Fibroblast of skin of right biceps (primary cell): ENCODE measurements at regions not wholly inside any gene's neighbourhood (a gene's known extent, or its start where the extent isn't known, plus 50 kb on each side); places are given as distances from the start of the nearest gene placed in this dataset.
A peak's percentile ranks its signal among the peaks of the same experiment; 100 is the strongest.
"Not testable (repeated sequence)": the region's sequence is repeated elsewhere in the genome, so short reads cannot be mapped to it uniquely, and the experiment has no call there.

Source experiments
- DNase-seq: peaks from one replicate; pipeline ENCODE4 v3.0.0-alpha.2; 2013

GRCh38 chr4:72666910-72667309 is 97.9 kb upstream of the ADAMTS3 start:
- no peak for DNase-seq

DNA sequence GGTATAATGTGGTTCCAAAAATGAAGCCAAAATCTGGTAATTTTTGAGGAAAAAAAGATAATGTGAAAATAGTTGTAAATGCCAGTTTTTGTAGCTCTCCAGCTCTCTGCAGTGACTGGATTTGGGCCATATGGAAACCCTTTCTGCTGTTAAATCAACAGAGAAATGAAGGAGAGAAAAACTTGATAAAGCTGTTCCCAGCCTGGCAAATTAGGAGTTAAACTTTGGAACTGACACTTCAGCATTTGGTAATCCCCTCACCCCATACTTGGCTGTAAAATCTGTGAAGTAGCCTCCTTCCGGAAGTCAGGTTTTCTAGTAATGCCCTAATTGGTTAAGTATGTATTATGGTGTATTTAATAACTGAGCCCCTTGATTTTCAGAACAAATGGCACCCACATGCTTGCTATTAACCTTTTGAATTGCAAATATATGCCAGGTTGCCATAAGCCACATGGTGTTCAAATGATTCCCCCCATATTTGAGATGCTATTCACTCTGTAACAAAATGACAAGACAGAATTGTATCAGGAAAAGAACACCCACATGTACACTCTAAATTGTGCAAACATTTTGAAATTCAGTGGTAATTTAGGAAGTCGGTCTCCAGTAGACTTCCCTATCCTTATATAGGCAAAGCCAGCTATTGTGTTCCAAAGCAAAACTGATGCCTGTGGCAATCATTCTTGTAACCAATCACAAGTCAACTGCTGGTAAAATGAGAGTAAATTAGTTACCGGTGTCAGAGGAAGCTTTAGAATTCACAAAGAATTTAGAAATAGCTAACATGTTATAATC is 96.3 kb upstream of the ADAMTS3 start:
- no peak for DNase-seq

GRCh38 chr4:72663828-72664227 is 94.8 kb upstream of the ADAMTS3 start:
- no peak for DNase-seq

DNA sequence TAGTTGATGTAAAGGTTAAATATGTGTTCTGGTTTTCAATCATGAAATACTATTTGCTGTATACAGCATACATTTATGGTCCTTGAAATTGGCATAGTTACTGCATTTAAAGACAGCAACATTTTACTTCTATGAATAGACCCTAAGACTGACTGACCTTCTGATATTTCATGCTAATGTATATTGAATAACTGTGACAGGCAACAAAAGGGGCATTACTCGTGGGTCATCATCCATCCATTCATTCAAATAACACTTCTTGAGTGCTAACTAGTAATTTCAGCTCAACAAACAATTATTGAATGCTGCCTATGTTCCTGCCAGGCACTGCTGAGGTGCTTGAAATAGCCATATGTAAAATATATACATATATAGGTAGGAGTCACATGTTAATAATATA is 92.8 kb upstream of the ADAMTS3 start:
- DNase-seq = no peak

DNA sequence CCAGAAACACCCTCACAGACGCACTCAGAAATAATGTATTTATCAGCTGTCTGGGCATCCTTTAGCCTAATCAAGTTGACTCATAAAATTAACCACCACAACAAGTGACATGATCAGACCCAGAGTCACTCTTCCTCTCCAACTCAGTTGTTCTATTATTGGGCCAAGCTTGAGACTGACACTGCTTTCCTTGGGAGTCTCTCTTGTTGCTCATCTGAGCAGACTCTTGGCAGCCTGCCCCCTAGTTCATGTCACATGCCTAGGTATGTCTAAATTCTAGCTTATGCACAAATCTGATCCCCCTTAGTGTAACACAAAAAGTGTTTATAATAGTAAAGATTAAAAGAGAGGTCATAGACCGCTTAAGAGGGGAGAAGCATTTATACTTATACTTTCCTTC is 72.6 kb upstream of the ADAMTS3 start:
- DNase-seq = no peak

DNA sequence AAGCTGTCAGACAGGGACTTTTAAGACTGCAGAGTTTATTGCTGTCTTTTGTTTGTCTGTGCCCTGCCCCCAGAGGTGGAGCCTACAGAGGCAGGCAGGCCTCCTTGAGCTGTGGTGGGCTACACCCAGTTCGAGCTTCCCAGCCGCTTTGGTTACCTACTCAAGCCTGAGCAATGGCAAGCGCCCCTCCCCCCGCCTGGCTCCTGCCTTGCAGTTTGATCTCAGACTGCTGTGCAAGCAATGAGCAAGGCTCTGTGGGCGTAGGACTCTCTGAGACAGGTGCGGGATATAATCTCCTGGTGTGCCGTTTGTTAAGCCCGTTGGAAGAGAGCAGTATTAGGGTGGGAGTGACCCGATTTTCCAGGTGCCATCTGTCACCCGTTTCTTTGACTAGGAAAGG is 67.8 kb upstream of the ADAMTS3 start:
- not testable (repeated sequence) for DNase-seq

DNA sequence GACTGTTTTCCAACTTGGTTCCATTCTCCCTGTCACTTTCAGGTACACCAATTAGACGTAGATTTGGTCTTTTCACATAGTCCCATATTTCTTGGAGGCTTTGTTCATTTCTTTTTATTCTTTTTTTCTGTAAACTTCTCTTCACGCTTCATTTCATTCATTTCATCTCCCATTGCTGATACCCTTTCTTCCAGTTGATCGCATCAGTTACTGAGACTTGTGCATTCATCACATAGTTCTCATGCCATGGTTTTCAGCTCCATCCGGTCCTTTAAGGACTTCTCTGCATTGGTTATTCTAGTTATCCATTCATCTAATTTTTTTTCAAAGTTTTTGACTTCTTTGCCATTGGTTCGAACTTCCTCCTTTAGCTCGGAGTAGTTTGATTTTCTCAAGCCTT is 66.9 kb upstream of the ADAMTS3 start:
- DNase-seq = not testable (repeated sequence)

DNA sequence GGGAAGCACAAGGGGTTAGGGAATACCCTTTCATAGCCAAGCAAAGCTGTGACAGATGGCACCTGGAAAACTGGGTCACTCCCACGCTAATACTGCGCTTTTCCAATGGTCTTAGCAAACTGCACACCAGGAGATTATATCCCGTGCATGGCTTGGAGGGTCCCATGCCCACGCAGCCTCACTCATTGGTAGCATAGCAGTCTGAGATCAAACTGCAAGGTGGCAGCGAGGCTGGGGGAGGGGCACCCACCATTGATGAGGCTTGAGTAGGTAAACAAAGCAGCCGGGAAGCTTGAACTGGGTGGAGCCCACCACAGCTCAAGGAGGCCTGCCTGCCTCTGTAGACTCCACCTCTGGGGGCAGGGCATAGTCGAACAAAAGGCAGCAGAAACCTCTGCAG is 63.2 kb upstream of the ADAMTS3 start:
- DNase-seq = not testable (repeated sequence)

GRCh38 chr4:72631296-72631695 is 62.3 kb upstream of the ADAMTS3 start:
- DNase-seq = peak; percentile 78

- peak; percentile 4 for DNase-seq
Measured at GRCh38 chr4:72629540-72629939, 60.5 kb upstream of the ADAMTS3 start.

GRCh38 chr4:72627723-72628122 is 58.7 kb upstream of the ADAMTS3 start:
- no peak for DNase-seq
